Astrocyte (in vitro differentiated cells and primary cell): ENCODE measurements at regions not wholly inside any gene's neighbourhood (a gene's known extent, or its start where the extent isn't known, plus 50 kb on each side); places are given as distances from the start of the nearest gene placed in this dataset.
"Not testable (repeated sequence)": the region's sequence is repeated elsewhere in the genome, so short reads cannot be mapped to it uniquely, and the experiment has no call there.

Experiments used
- DNase-seq: peaks from one replicate; pipeline ENCODE4 v3.0.0-alpha.2; 2010; ENCODE audit warnings: low read depth
- FAIRE-seq: peaks from 2 replicates; lab custom pipeline; 2011; peaks lifted over from hg19 to GRCh38; lab: Jason Lieb, UNC
- H2AFZ ChIP-seq: 2 replicates; pipeline ENCODE4 v1.6.0; 2012; ENCODE audit warnings: low read depth, low read length, inconsistent platforms
- H3K27ac ChIP-seq: 2 replicates; pipeline ENCODE4 v1.5.1; 2011; ENCODE audit warnings: low read depth, low read length, inconsistent platforms
- H3K27me3 ChIP-seq: 2 replicates; pipeline ENCODE4 v1.6.0; 2011; ENCODE audit warnings: low read length, inconsistent platforms; ENCODE audit not compliant: insufficient read depth
- H3K36me3 ChIP-seq: 2 replicates; pipeline ENCODE4 v1.5.1; 2011; ENCODE audit warnings: low read length, inconsistent platforms; ENCODE audit not compliant: insufficient read depth
- H3K4me1 ChIP-seq: 2 replicates; pipeline ENCODE4 v1.5.1; 2011; ENCODE audit warnings: low read length, inconsistent platforms; ENCODE audit not compliant: insufficient read depth
- H3K4me2 ChIP-seq: 2 replicates; pipeline ENCODE4 v1.6.0; 2012; ENCODE audit warnings: low read length, inconsistent platforms
- H3K4me3 ChIP-seq: 2 replicates; pipeline ENCODE4 v1.5.1; 2011; ENCODE audit warnings: low read depth, mild to moderate bottlenecking, low read length, inconsistent platforms; ENCODE audit not compliant: insufficient read depth
- H3K79me2 ChIP-seq: 2 replicates; pipeline ENCODE4 v1.6.0; 2012; ENCODE audit warnings: mild to moderate bottlenecking, low read length, inconsistent platforms; ENCODE audit not compliant: insufficient read depth
- H3K9ac ChIP-seq: 2 replicates; pipeline ENCODE4 v1.6.0; 2012; ENCODE audit warnings: mild to moderate bottlenecking, low read length, inconsistent platforms
- H3K9me3 ChIP-seq: 2 replicates; pipeline ENCODE4 v1.5.1; 2012; ENCODE audit warnings: low read depth, mild to moderate bottlenecking, low read length, inconsistent platforms; ENCODE audit not compliant: insufficient read depth
- H4K20me1 ChIP-seq: 2 replicates; pipeline ENCODE4 v1.6.0; 2012; ENCODE audit warnings: low read length, inconsistent platforms; ENCODE audit not compliant: insufficient read depth
- H3K27ac Mint-ChIP-seq: one replicate; pipeline ENCODE4 v1.8.0; 2021; ENCODE audit warnings: mild to moderate bottlenecking, mixed read lengths; ENCODE audit not compliant: unreplicated experiment
- H3K27me3 Mint-ChIP-seq: one replicate; pipeline ENCODE4 v1.8.0; 2021; ENCODE audit warnings: low read depth, mixed read lengths; ENCODE audit not compliant: unreplicated experiment
- H3K36me3 Mint-ChIP-seq: one replicate; pipeline ENCODE4 v1.8.0; 2021; ENCODE audit warnings: low read depth, mixed read lengths; ENCODE audit not compliant: unreplicated experiment
- H3K4me1 Mint-ChIP-seq: one replicate; pipeline ENCODE4 v1.8.0; 2021; ENCODE audit warnings: low read depth, mixed read lengths; ENCODE audit not compliant: unreplicated experiment
- H3K4me3 Mint-ChIP-seq: one replicate; pipeline ENCODE4 v1.8.0; 2021; ENCODE audit warnings: mild to moderate bottlenecking, moderate library complexity, mixed read lengths; ENCODE audit not compliant: unreplicated experiment
- H3K9me3 Mint-ChIP-seq: one replicate; pipeline ENCODE4 v1.8.0; 2021; ENCODE audit warnings: mild to moderate bottlenecking, mixed read lengths; ENCODE audit not compliant: unreplicated experiment
- EZH2 ChIP-seq: IDR thresholded peaks from 2 replicates; pipeline ENCODE4 v1.6.1; 2012; ENCODE audit warnings: mild to moderate bottlenecking, low read length, inconsistent platforms; ENCODE audit not compliant: insufficient read depth
- TF ChIP-seq, protein P1 (sequence below): IDR thresholded peaks from 2 replicates; pipeline ENCODE4 v1.5.1; 2011; ENCODE audit warnings: low read depth, mild to moderate bottlenecking, inconsistent platforms, low read length, moderate library complexity; ENCODE audit not compliant: insufficient read depth

DNA sequence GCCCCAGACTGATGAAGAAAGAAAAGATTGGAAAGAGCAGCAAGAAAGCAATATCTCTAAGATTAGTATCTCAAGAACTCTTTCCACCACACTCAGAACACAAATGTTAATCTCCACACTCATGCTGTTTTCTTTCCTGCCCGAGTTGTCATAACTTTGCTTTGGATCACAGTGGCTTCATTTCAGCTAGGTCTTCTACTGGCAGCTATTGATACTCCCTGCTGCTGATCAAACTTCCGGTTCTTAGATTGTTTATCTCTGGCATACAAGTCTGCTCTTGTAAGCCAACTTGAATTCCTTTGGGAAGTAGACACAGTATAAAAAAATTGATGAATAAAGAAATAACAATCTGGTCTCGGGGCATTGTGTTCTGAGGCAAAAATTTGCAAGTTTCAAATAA lies 77.7 kb upstream of the SPEF2 start:
- Mint-ChIP-seq H3K4me1 (no peaks in the 10 kb centered on the region), H3K4me3 (no peak overlapping the region), H3K27me3 (no peaks in the 10 kb centered on the region), H3K9me3 (no peaks in the 10 kb centered on the region), H3K27ac (no peak overlapping the region), H3K36me3 (no peaks in the 10 kb centered on the region)
- Histone ChIP-seq H3K79me2 (no peaks in the 10 kb centered on the region), H3K9ac (no peak overlapping the region), H3K4me3 (no peak overlapping the region), H3K36me3 (no peaks in the 10 kb centered on the region), H2AFZ (no peak overlapping the region), H4K20me1 (no peaks in the 10 kb centered on the region), H3K27me3 (no peaks in the 10 kb centered on the region), H3K27ac (no peak overlapping the region), H3K4me2 (no peak overlapping the region), H3K9me3 (no peaks in the 10 kb centered on the region), H3K4me1 (no peaks in the 10 kb centered on the region)
- TF ChIP-seq, protein P1, sequence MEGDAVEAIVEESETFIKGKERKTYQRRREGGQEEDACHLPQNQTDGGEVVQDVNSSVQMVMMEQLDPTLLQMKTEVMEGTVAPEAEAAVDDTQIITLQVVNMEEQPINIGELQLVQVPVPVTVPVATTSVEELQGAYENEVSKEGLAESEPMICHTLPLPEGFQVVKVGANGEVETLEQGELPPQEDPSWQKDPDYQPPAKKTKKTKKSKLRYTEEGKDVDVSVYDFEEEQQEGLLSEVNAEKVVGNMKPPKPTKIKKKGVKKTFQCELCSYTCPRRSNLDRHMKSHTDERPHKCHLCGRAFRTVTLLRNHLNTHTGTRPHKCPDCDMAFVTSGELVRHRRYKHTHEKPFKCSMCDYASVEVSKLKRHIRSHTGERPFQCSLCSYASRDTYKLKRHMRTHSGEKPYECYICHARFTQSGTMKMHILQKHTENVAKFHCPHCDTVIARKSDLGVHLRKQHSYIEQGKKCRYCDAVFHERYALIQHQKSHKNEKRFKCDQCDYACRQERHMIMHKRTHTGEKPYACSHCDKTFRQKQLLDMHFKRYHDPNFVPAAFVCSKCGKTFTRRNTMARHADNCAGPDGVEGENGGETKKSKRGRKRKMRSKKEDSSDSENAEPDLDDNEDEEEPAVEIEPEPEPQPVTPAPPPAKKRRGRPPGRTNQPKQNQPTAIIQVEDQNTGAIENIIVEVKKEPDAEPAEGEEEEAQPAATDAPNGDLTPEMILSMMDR, result no peak
- TF ChIP-seq EZH2, result no peak
- FAIRE-seq, result no peak
- no peak for DNase-seq

DNA sequence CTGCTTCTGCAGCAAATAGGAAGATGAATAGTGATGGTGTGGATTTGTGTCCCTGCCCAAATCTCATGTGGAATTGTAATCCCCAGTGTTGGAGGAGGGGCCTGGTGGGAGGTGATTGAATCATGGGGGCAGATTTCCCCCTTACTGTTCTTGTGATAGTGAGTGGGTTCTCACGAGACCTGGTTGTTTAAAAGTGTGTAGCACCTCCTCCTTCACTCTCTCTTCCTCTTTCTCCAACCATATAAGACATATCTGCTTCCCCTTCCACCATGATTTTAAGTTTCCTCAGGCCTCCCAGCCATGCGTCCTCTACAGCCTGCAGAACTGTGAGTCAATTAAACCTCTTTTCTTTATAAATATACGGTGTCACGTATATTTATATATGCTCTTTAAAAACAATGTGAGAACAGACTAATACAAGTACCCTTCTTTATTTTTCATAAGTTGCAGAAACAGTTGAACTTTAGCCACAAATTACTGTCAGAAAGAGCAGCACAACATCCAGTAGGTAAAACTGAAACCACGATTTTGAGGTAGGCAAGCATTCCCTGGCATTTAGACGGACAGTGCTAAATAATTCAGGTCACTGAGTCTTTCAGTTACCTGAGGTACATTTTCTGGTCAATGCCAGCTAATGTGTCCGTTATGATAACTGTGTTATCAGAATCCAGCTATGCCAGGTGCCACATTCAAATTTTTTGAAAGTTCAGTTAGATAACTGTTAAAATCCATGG lies 79.3 kb upstream of the SPEF2 start:
- TF ChIP-seq, protein P1, result no peak
- no peak for TF ChIP-seq EZH2
- H3K4me3 Mint-ChIP-seq, result no peak overlapping the region
- DNase-seq, result no peak
- no peak for FAIRE-seq
- H3K4me1 Mint-ChIP-seq, result no peaks in the 10 kb centered on the region
- no peaks in the 10 kb centered on the region for H4K20me1 ChIP-seq
- no peaks in the 10 kb centered on the region for H3K27me3 Mint-ChIP-seq
- H3K36me3 ChIP-seq, result no peaks in the 10 kb centered on the region
- H3K4me3 ChIP-seq, result no peak overlapping the region
- no peak overlapping the region for H3K9ac ChIP-seq
- no peaks in the 10 kb centered on the region for H3K9me3 ChIP-seq
- H3K79me2 ChIP-seq, result no peaks in the 10 kb centered on the region
- H3K27ac Mint-ChIP-seq, result no peak overlapping the region
- no peak overlapping the region for H3K4me2 ChIP-seq
- no peaks in the 10 kb centered on the region for H3K27me3 ChIP-seq
- no peaks in the 10 kb centered on the region for H3K9me3 Mint-ChIP-seq
- H2AFZ ChIP-seq, result no peak overlapping the region
- no peaks in the 10 kb centered on the region for H3K4me1 ChIP-seq
- H3K36me3 Mint-ChIP-seq, result no peaks in the 10 kb centered on the region
- no peak overlapping the region for H3K27ac ChIP-seq

DNA sequence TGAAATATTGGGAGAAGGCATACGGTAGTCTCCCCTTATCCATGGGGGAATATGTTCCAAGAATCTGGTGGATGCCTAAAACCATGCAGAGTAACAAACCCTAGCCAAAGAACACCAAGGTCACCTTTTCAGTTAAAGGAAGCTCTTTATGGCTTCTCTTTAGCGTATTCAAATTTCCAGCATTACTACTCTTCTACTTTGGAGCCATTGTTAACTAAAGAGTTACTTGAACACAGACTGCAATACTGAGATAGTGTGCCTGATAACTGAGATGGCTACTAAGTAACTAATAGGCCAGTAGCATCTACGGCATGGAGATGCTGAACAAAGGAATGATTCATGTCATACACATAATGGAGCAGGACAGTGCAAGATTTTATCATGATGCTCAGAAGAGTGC lies 84.5 kb upstream of the SPEF2 start:
- Histone ChIP-seq H3K79me2 (no peaks in the 10 kb centered on the region), H3K4me1 (no peaks in the 10 kb centered on the region), H3K4me2 (no peak overlapping the region), H4K20me1 (no peaks in the 10 kb centered on the region), H2AFZ (no peak overlapping the region), H3K27ac (no peak overlapping the region), H3K4me3 (no peak overlapping the region), H3K9me3 (no peaks in the 10 kb centered on the region), H3K36me3 (no peaks in the 10 kb centered on the region), H3K9ac (no peak overlapping the region), H3K27me3 (no peaks in the 10 kb centered on the region)
- no peak for DNase-seq
- H3K36me3 Mint-ChIP-seq, result no peaks in the 10 kb centered on the region
- FAIRE-seq, result no peak
- TF ChIP-seq EZH2, result no peak
- TF ChIP-seq, protein P1, result no peak
- H3K9me3 Mint-ChIP-seq, result no peaks in the 10 kb centered on the region
- no peaks in the 10 kb centered on the region for H3K4me1 Mint-ChIP-seq
- no peaks in the 10 kb centered on the region for H3K27me3 Mint-ChIP-seq
- H3K4me3 Mint-ChIP-seq, result no peak overlapping the region
- no peak overlapping the region for H3K27ac Mint-ChIP-seq

DNA sequence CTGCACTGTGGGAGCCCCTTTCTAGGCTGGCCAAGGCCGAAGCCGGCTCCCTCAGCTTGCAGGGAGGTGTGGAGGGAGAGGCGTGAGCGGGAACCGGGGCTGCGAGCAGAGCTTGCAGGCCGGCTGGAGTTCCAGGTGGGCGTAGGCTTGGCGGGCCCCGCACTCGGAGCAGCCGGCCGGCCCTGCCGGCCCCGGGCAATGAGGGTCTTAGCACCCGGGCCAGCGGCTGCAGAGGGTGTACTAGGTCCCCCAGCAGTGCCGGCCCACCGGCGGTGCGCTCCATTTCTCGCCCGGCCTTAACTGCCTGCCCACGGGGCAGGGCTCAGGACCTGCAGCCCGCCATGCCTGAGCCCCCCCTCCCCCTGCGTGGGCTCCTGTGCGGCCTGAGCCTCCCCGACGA lies 86.1 kb upstream of the SPEF2 start:
- H3K9ac ChIP-seq, H3K9me3 Mint-ChIP-seq, H3K4me1 ChIP-seq, H3K4me2 ChIP-seq, H3K79me2 ChIP-seq, H2AFZ ChIP-seq, H3K4me3 ChIP-seq, H4K20me1 ChIP-seq, H3K4me1 Mint-ChIP-seq, H3K36me3 ChIP-seq, H3K27ac ChIP-seq, H3K4me3 Mint-ChIP-seq, H3K27me3 Mint-ChIP-seq, H3K27ac Mint-ChIP-seq, DNase-seq, FAIRE-seq, H3K36me3 Mint-ChIP-seq, H3K9me3 ChIP-seq, H3K27me3 ChIP-seq: not testable (repeated sequence)
